H9 (cell line): ENCODE measurements at regions not wholly inside any gene's neighbourhood (a gene's known extent, or its start where the extent isn't known, plus 50 kb on each side); places are given as distances from the start of the nearest gene placed in this dataset.

Experiments used
- DNase-seq: peaks from one replicate; pipeline ENCODE4 v3.0.0-alpha.2; 2017
- H2AFZ ChIP-seq: one replicate; pipeline ENCODE4 v1.6.1; 2013; ENCODE audit warnings: mild to moderate bottlenecking, low read length, control low read depth, moderate library complexity
- H2AK5ac ChIP-seq: 2 replicates; pipeline ENCODE4 v1.6.1; 2013; ENCODE audit warnings: low read length, control low read depth, mixed read lengths; ENCODE audit not compliant: insufficient read length
- H2BK120ac ChIP-seq: one replicate; pipeline ENCODE4 v1.6.1; 2013; ENCODE audit warnings: low read depth, mild to moderate bottlenecking, low read length, control low read depth, inconsistent platforms; ENCODE audit not compliant: poor library complexity, severe bottlenecking
- H2BK12ac ChIP-seq: 2 replicates; pipeline ENCODE4 v1.6.1; 2013; ENCODE audit warnings: low read length, control low read depth, mixed read lengths, low read depth; ENCODE audit not compliant: insufficient read length
- H2BK15ac ChIP-seq: 2 replicates; pipeline ENCODE4 v1.6.1; 2013; ENCODE audit warnings: low read depth, low read length, control low read depth
- H2BK20ac ChIP-seq: one replicate; pipeline ENCODE4 v1.6.1; 2013; ENCODE audit warnings: low read depth, mild to moderate bottlenecking, low read length, control low read depth, inconsistent platforms; ENCODE audit not compliant: poor library complexity, severe bottlenecking
- H2BK5ac ChIP-seq: 2 replicates; pipeline ENCODE4 v1.6.1; 2013; ENCODE audit warnings: low read length, control low read depth, mixed read lengths; ENCODE audit not compliant: insufficient read length
- H3K14ac ChIP-seq: 2 replicates; pipeline ENCODE4 v1.6.1; 2013; ENCODE audit warnings: low read length, control low read depth; ENCODE audit not compliant: insufficient read depth
- H3K18ac ChIP-seq: 2 replicates; pipeline ENCODE4 v1.6.1; 2013; ENCODE audit warnings: low read depth, mild to moderate bottlenecking, mixed read lengths, low read length, control low read depth; ENCODE audit not compliant: insufficient read length
- H3K23ac ChIP-seq: 2 replicates; pipeline ENCODE4 v1.6.1; 2013; ENCODE audit warnings: low read length, control low read depth, mixed read lengths, low read depth; ENCODE audit not compliant: insufficient read length
- H3K23me2 ChIP-seq: 2 replicates; pipeline ENCODE4 v1.6.1; 2013; ENCODE audit warnings: low read depth, mild to moderate bottlenecking, mixed read lengths, low read length, control low read depth; ENCODE audit not compliant: insufficient read length, poor library complexity, severe bottlenecking
- H3K27ac ChIP-seq: 2 replicates; pipeline ENCODE4 v1.5.1; 2013; ENCODE audit warnings: low read length, control low read depth, mixed read lengths, low read depth; ENCODE audit not compliant: insufficient read length
- H3K27me3 ChIP-seq: 2 replicates; pipeline ENCODE4 v1.6.1; 2013; ENCODE audit warnings: low read length, control low read depth, inconsistent platforms; ENCODE audit not compliant: insufficient read depth
- H3K4ac ChIP-seq: 2 replicates; pipeline ENCODE4 v1.6.1; 2013; ENCODE audit warnings: low read depth, mild to moderate bottlenecking, control low read depth, inconsistent platforms, low read length, moderate library complexity
- H3K4me1 ChIP-seq: 2 replicates; pipeline ENCODE4 v1.6.1; 2013; ENCODE audit warnings: low read length, control low read depth, inconsistent platforms; ENCODE audit not compliant: insufficient read depth
- H3K4me2 ChIP-seq: 2 replicates; pipeline ENCODE4 v1.6.1; 2013; ENCODE audit warnings: low read length, control low read depth, mixed read lengths; ENCODE audit not compliant: insufficient read length, insufficient read depth
- H3K56ac ChIP-seq: 2 replicates; pipeline ENCODE4 v1.6.1; 2013; ENCODE audit warnings: low read depth, mild to moderate bottlenecking, mixed read lengths, low read length, control low read depth; ENCODE audit not compliant: insufficient read length
- H3K79me1 ChIP-seq: 2 replicates; pipeline ENCODE4 v1.6.1; 2013; ENCODE audit warnings: low read depth, mild to moderate bottlenecking, moderate library complexity, low read length, control low read depth, inconsistent platforms; ENCODE audit not compliant: insufficient read depth, poor library complexity, severe bottlenecking
- H3K79me2 ChIP-seq: 2 replicates; pipeline ENCODE4 v1.6.1; 2013; ENCODE audit warnings: low read length, control low read depth, inconsistent platforms; ENCODE audit not compliant: insufficient read depth
- H3K9ac ChIP-seq: 2 replicates; pipeline ENCODE4 v1.6.1; 2013; ENCODE audit warnings: low read length, control low read depth, mixed read lengths; ENCODE audit not compliant: insufficient read length; ENCODE audit errors: extremely low read depth
- H3K9me3 ChIP-seq: one replicate; pipeline ENCODE4 v1.6.1; 2013; ENCODE audit warnings: low read depth, low read length, inconsistent platforms; ENCODE audit not compliant: control insufficient read depth
- H3T11ph ChIP-seq: one replicate; pipeline ENCODE4 v1.6.1; 2013; ENCODE audit warnings: mild to moderate bottlenecking, low read length, control low read depth, inconsistent platforms
- H4K20me1 ChIP-seq: one replicate; pipeline ENCODE4 v1.6.1; 2013; ENCODE audit not compliant: control insufficient read depth, insufficient read length, insufficient read depth
- H4K5ac ChIP-seq: 2 replicates; pipeline ENCODE4 v1.6.1; 2013; ENCODE audit warnings: low read depth, mild to moderate bottlenecking, mixed read lengths, low read length, control low read depth; ENCODE audit not compliant: insufficient read length
- H4K8ac ChIP-seq: replicated peaks from 2 replicates; pipeline ENCODE4 v1.6.1; 2013; ENCODE audit warnings: low read length, control low read depth, mixed read lengths, low read depth; ENCODE audit not compliant: insufficient read length
- H4K91ac ChIP-seq: 2 replicates; pipeline ENCODE4 v1.6.1; 2013; ENCODE audit warnings: low read depth, mild to moderate bottlenecking, moderate library complexity, mixed read lengths, low read length, control low read depth; ENCODE audit not compliant: insufficient read length
- H3K27ac Mint-ChIP-seq, 3 experiments: 2 replicates in 2 of 3; 3 replicates in 1 of 3; pipeline ENCODE4 v1.8.0; 2020 to 2021; ENCODE audit warnings: mixed read lengths in 3 of 3, mild to moderate bottlenecking in 1 of 3, moderate library complexity in 1 of 3
- H3K27me3 Mint-ChIP-seq: 2 replicates; pipeline ENCODE4 v1.8.0; 2021; ENCODE audit warnings: low read depth, mild to moderate bottlenecking, moderate library complexity, mixed read lengths
- H3K36me3 Mint-ChIP-seq, 3 experiments: 2 replicates in 2 of 3; 3 replicates in 1 of 3; pipeline ENCODE4 v1.8.0; 2020 to 2021; ENCODE audit warnings: low read depth in 3 of 3, mixed read lengths in 3 of 3; ENCODE audit not compliant: insufficient read depth in 1 of 3
- H3K4me1 Mint-ChIP-seq, 2 experiments: 2 replicates each; pipeline ENCODE4 v1.8.0; 2020; ENCODE audit warnings: mixed read lengths in 2 of 2
- H3K4me3 Mint-ChIP-seq, 2 experiments: 2 replicates in 1 of 2; 3 replicates in 1 of 2; pipeline ENCODE4 v1.8.0; 2020 to 2021; ENCODE audit warnings: mild to moderate bottlenecking in 2 of 2, mixed read lengths in 2 of 2, moderate library complexity in 1 of 2
- H3K9me3 Mint-ChIP-seq, 2 experiments: 2 replicates in 1 of 2; 3 replicates in 1 of 2; pipeline ENCODE4 v1.8.0; 2020; ENCODE audit warnings: mild to moderate bottlenecking in 2 of 2, mixed read lengths in 2 of 2, moderate library complexity in 1 of 2
- WGBS: extraction: QIAGEN DNeasy Blood & Tissue Kit; methylation state at CpG from one replicate; pipeline ENCODE4 v1.1.7; 2013; ENCODE audit warnings: missing lambda C conversion rate, low lambda C conversion rate, mixed read lengths; ENCODE audit not compliant: insufficient read length; ENCODE audit errors: extremely low coverage; 5-methylcytosine and 5-hydroxymethylcytosine counted together
- TF ChIP-seq, protein P1 (sequence below): fragments of 200-600 bp; sonication (generic); conservative IDR thresholded peaks from 3 replicates; pipeline ENCODE4 v1.8.0; 2021; ENCODE audit warnings: antibody characterized with exemption, mild to moderate bottlenecking

DNA sequence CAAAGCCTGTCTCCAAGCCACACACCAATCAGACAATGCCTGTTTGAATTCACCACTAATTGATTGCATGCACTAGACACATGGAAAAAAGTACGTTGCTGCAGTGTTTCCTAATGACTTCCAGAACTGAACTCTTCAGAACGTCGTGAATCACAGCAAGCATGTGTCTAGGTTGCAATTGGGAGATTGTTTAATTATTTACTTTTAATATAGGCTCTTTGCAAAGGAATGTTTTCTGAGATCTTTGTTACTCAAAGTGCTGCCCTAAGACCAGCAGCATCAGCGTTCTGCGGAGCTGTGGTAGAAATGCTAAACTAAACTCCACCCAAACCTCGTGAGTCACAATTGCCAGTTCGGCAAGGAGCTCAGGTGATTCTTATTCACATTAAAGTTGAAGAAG lies 52.7 kb upstream of the CCDC68 start:
- Histone ChIP-seq H3K18ac (no peak overlapping the region), H3K79me2 (no peaks in the 10 kb centered on the region), H4K20me1 (no peaks in the 10 kb centered on the region), H3K9me3 (no peaks in the 10 kb centered on the region), H4K8ac (no peak overlapping the region), H4K91ac (no peak overlapping the region), H3K27ac (no peak overlapping the region), H3T11ph (no peak overlapping the region), H3K4me2 (no peak overlapping the region), H3K14ac (no peak overlapping the region), H3K56ac (no peak overlapping the region), H2AFZ (no peak overlapping the region), H2BK5ac (no peak overlapping the region), H2BK20ac (no peak overlapping the region), H3K4ac (no peak overlapping the region), H2BK15ac (no peak overlapping the region), H3K23me2 (no peaks in the 10 kb centered on the region), H3K4me1 (peaks cover 7% of the 10 kb centered on the region; the same call in 1 of the 2 replicates), H2AK5ac (no peak overlapping the region), H3K9ac (no peak overlapping the region), H4K5ac (no peak overlapping the region), H3K23ac (no peak overlapping the region), H3K27me3 (no peaks in the 10 kb centered on the region), H3K79me1 (no peaks in the 10 kb centered on the region), H2BK120ac (no peak overlapping the region), H2BK12ac (no peak overlapping the region)
- no peak for DNase-seq
- no CpG with 5 or more reads among the region's 7 CpGs for WGBS
- Mint-ChIP-seq H3K27me3 (peaks cover 2% of the 10 kb centered on the region; the same call in 1 of the 2 replicates), H3K4me1 (peaks cover 24 to 26% of the 10 kb centered on the region in 2 experiments), H3K36me3 (peaks cover 0 to 4% (median 0%) of the 10 kb centered on the region in 3 experiments; a peak in 1 of 7 replicates), H3K4me3 (peak overlapping the region in 1 of 2 experiments; percentile 8; a peak in 1 of 5 replicates), H3K27ac (no peak overlapping the region), H3K9me3 (no peaks in the 10 kb centered on the region)
- TF ChIP-seq, protein P1, sequence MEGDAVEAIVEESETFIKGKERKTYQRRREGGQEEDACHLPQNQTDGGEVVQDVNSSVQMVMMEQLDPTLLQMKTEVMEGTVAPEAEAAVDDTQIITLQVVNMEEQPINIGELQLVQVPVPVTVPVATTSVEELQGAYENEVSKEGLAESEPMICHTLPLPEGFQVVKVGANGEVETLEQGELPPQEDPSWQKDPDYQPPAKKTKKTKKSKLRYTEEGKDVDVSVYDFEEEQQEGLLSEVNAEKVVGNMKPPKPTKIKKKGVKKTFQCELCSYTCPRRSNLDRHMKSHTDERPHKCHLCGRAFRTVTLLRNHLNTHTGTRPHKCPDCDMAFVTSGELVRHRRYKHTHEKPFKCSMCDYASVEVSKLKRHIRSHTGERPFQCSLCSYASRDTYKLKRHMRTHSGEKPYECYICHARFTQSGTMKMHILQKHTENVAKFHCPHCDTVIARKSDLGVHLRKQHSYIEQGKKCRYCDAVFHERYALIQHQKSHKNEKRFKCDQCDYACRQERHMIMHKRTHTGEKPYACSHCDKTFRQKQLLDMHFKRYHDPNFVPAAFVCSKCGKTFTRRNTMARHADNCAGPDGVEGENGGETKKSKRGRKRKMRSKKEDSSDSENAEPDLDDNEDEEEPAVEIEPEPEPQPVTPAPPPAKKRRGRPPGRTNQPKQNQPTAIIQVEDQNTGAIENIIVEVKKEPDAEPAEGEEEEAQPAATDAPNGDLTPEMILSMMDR, result no peak
